Sigmoid colon (tissue), 6 donors: ENCODE measurements at regions not wholly inside any gene's neighbourhood (a gene's known extent, or its start where the extent isn't known, plus 50 kb on each side); places are given as distances from the start of the nearest gene placed in this dataset.

Source experiments
- DNase-seq: peaks from one replicate; pipeline ENCODE4 v3.0.0-alpha.2; 2019
- H3K27ac ChIP-seq, 4 donors: fragments of 200-600 bp; sonication (generic); one replicate each; pipeline ENCODE4 v1.5.1; 2016 to 2019; ENCODE audit warnings: mild to moderate bottlenecking in 1 of 4
- H3K27me3 ChIP-seq, 3 donors: fragments of 200-600 bp; sonication (generic); one replicate each; pipeline ENCODE4 v1.5.1; 2019; ENCODE audit warnings: mild to moderate bottlenecking in 1 of 3
- H3K36me3 ChIP-seq, 4 donors: fragments of 200-600 bp; sonication (generic); one replicate each; pipeline ENCODE4 v1.5.1; 2016 to 2019
- H3K4me1 ChIP-seq, 4 donors: fragments of 200-600 bp; sonication (generic); one replicate each; pipeline ENCODE4 v1.5.1; 2017 to 2019
- H3K4me3 ChIP-seq, 4 donors: fragments of 200-600 bp; sonication (generic); one replicate each; pipeline ENCODE4 v1.5.1; 2017 to 2019; ENCODE audit warnings: mild to moderate bottlenecking in 2 of 4, moderate library complexity in 1 of 4
- H3K9me3 ChIP-seq, 4 donors: fragments of 200-600 bp in 3 of 4; sonication (generic) in 3 of 4; one replicate each; pipeline versions ENCODE4 v1.5.1 to v1.6.1; 2013 to 2019
- EP300 ChIP-seq, 4 donors: sonication (generic); formaldehyde crosslinking; IDR thresholded peaks; one replicate each; pipeline ENCODE4 v1.6.1; 2017; ENCODE audit warnings: antibody characterized with exemption in 4 of 4
- POLR2A ChIP-seq, 2 donors: fragments of 450-650 bp; IDR thresholded peaks; one replicate each; pipeline ENCODE4 v1.6.1; 2016; ENCODE audit warnings: antibody characterized with exemption in 2 of 2, mild to moderate bottlenecking in 2 of 2, moderate library complexity in 2 of 2
- POLR2AphosphoS5 ChIP-seq, 4 donors: sonication (generic); formaldehyde crosslinking; IDR thresholded peaks; one replicate each; pipeline ENCODE4 v1.6.1; 2017; ENCODE audit warnings: antibody characterized with exemption in 4 of 4
- WGBS, 2 donors: extraction: QIAGEN DNeasy Blood & Tissue Kit; methylation state at CpG; one replicate each; pipeline ENCODE4 v1.1.7; 2013; 5-methylcytosine and 5-hydroxymethylcytosine counted together
- intact Hi-C: fragments of 100-400 bp; cut with DNase I; formaldehyde crosslinking; loops from one replicate; pipeline ENCODE4 v1.15.1; 2023
- TF ChIP-seq, protein P1 (sequence below), 4 experiments: fragments of 450-650 bp in 3 of 4; fragments of 200-600 bp in 1 of 4; IDR thresholded peaks; one replicate each; pipeline ENCODE4 v1.5.1; 2016 to 2019; ENCODE audit warnings: antibody characterized with exemption in 4 of 4, mild to moderate bottlenecking in 3 of 4, moderate library complexity in 2 of 4
- donor health status: healthy with polysubstance abuse.
- donor health status: healthy.

DNA sequence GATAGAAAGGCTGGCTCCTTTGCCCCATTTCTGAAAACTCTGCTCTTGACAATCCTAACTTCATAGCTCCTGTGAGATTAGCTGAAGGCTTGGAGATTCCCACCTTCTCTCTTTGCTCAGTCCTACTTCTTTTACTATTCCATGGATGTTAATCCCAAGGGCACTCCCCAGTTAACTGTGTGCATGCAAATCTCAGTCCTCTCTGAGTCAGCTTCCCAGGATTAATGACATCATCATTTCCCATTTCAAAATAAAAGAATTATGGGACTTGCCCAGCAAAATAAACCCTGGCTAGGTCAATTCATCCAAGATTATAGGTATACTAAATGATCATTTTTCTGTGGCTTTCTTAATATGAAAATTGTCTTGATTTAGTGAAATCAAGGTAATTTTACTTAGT is 328.6 kb upstream of the NR3C2 start:
- Histone ChIP-seq H3K27ac (no peak overlapping the region), H3K4me3 (no peak overlapping the region), H3K9me3 (no peaks in the 10 kb centered on the region), H3K4me1 (no peaks in the 10 kb centered on the region), H3K36me3 (no peaks in the 10 kb centered on the region), H3K27me3 (no peaks in the 10 kb centered on the region)
- no peak for DNase-seq
- intact Hi-C loops: no loop called here
- TF ChIP-seq POLR2AphosphoS5 (IDR thresholded peaks at IDR 0.05): no peak
- no peak for TF ChIP-seq EP300 (IDR thresholded peaks at IDR 0.05)
- no peak for TF ChIP-seq POLR2A (IDR thresholded peaks at IDR 0.05)
- TF ChIP-seq, protein P1, sequence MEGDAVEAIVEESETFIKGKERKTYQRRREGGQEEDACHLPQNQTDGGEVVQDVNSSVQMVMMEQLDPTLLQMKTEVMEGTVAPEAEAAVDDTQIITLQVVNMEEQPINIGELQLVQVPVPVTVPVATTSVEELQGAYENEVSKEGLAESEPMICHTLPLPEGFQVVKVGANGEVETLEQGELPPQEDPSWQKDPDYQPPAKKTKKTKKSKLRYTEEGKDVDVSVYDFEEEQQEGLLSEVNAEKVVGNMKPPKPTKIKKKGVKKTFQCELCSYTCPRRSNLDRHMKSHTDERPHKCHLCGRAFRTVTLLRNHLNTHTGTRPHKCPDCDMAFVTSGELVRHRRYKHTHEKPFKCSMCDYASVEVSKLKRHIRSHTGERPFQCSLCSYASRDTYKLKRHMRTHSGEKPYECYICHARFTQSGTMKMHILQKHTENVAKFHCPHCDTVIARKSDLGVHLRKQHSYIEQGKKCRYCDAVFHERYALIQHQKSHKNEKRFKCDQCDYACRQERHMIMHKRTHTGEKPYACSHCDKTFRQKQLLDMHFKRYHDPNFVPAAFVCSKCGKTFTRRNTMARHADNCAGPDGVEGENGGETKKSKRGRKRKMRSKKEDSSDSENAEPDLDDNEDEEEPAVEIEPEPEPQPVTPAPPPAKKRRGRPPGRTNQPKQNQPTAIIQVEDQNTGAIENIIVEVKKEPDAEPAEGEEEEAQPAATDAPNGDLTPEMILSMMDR (IDR thresholded peaks at IDR 0.05): no peak

DNA sequence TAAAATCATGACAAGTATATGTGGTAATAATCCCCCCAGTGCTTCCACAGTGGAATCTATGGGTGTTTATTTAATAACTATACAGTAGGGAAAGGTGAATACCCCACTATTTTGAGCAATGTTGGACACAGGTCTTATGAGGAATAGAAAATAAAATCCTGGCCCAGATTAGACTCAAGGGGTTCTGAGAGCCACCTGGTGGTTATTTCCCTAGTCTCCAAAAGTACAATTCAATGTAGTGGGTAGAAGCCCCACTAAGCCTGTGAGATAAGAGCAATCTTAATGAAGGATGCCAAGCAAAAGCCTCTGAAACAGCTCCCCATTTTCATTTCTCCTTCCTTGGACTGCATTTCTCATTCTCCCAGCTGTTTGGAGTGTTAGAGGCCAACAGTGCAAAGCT is 328.2 kb upstream of the NR3C2 start:
- Histone ChIP-seq H3K36me3 (no peaks in the 10 kb centered on the region), H3K4me3 (no peak overlapping the region), H3K9me3 (no peaks in the 10 kb centered on the region), H3K4me1 (no peaks in the 10 kb centered on the region), H3K27me3 (no peaks in the 10 kb centered on the region), H3K27ac (no peak overlapping the region)
- no peak for DNase-seq
- no peak for TF ChIP-seq POLR2A (IDR thresholded peaks at IDR 0.05)
- TF ChIP-seq POLR2AphosphoS5 (IDR thresholded peaks at IDR 0.05): no peak
- TF ChIP-seq, protein P1 (IDR thresholded peaks at IDR 0.05): no peak
- no peak for TF ChIP-seq EP300 (IDR thresholded peaks at IDR 0.05)
- intact Hi-C loops: no loop called here

DNA sequence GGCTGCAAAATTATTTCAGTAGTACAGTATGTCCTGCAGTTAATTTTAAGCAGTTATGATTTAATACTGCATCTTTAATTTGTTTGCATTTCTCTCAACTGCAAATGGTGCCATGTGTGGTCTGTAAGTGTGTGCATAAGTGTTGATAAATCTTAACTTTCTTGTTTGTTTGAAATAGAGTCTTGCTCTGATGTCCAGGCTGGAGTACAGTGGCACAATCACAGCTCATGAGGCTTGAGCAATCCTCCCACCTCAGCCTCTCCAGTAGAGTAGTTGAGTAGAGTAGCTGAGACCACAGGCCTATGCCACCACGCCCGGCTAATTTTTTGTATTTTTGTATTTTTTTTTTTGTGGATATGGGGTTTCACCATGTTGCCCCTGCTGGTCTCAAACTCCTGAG is 322.5 kb upstream of the NR3C2 start:
- WGBS, 2 donors: 47 to 64% methylated on average over 2 of the region's 2 CpGs
- no peaks in the 10 kb centered on the region for H3K27me3 ChIP-seq
- H3K4me3 ChIP-seq: no peak overlapping the region
- no peaks in the 10 kb centered on the region for H3K4me1 ChIP-seq
- intact Hi-C loops: no loop called here
- no peaks in the 10 kb centered on the region for H3K36me3 ChIP-seq
- DNase-seq: no peak
- peaks cover 0 to 4% (median 0%) of the 10 kb centered on the region in 4 donors for H3K9me3 ChIP-seq
- H3K27ac ChIP-seq: no peak overlapping the region
- TF ChIP-seq POLR2A (IDR thresholded peaks at IDR 0.05) (no peak), POLR2AphosphoS5 (IDR thresholded peaks at IDR 0.05) (no peak)

DNA sequence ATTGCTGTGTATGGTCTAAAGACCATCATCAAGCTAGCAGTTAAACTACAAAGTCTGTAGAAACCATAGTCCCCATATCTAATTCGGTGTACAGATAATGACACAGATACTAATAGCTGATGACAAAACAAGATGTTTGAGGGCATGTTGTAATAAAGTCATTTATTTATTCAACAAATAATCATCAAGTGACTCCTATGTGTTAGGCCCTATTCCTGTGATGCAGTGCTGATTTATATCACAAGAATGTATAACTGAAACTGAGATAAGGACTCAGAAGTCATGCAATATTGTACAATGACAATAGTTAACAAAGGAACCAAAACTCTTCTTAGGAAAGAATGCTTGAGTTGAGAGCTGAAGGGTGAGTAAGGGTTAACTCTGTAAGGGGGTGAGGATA is 315.0 kb upstream of the NR3C2 start:
- H3K27me3 ChIP-seq: no peaks in the 10 kb centered on the region
- H3K4me1 ChIP-seq: no peaks in the 10 kb centered on the region
- DNase-seq: no peak
- H3K27ac ChIP-seq: no peak overlapping the region
- intact Hi-C loops: no loop called here
- no peak overlapping the region for H3K4me3 ChIP-seq
- no peaks in the 10 kb centered on the region for H3K36me3 ChIP-seq
- 89 to 95% methylated on average over 1 of the region's 1 CpG for WGBS, 2 donors
- peaks cover 0 to 4% (median 0%) of the 10 kb centered on the region in 4 donors for H3K9me3 ChIP-seq
- TF ChIP-seq EP300 (IDR thresholded peaks at IDR 0.05) (no peak), POLR2A (IDR thresholded peaks at IDR 0.05) (no peak), POLR2AphosphoS5 (IDR thresholded peaks at IDR 0.05) (no peak)
- TF ChIP-seq, protein P1 (IDR thresholded peaks at IDR 0.05): no peak

DNA sequence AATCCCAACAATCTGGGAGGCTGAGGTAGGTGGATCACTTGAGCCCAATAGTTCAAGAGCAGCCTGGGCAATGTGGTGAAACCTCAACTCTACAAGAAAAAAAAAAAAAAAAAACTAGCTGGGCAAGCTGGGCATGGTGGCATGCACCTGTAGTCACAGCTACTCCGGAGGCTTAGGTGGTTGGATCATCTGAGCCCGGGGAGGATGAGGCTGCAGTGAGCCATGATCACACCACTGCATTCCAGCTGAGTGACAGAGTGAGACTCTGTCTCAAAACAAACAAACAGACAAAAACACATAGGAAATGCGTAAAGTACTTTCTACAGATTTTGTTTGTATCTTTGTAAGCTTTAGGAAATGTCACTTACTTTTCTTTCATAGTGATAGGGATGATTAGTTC is 307.2 kb upstream of the NR3C2 start:
- intact Hi-C loops: no loop called here
- Histone ChIP-seq H3K4me1 (no peaks in the 10 kb centered on the region), H3K4me3 (no peak overlapping the region), H3K9me3 (no peaks in the 10 kb centered on the region), H3K27me3 (peaks cover 0 to 3% (median 0%) of the 10 kb centered on the region in 3 donors), H3K27ac (no peak overlapping the region), H3K36me3 (no peaks in the 10 kb centered on the region)
- no peak for DNase-seq
- 91 to 94% methylated on average over 3 of the region's 3 CpGs for WGBS, 2 donors
- TF ChIP-seq POLR2A (IDR thresholded peaks at IDR 0.05) (no peak), POLR2AphosphoS5 (IDR thresholded peaks at IDR 0.05) (no peak), EP300 (IDR thresholded peaks at IDR 0.05) (no peak)
- TF ChIP-seq, protein P1 (IDR thresholded peaks at IDR 0.05): no peak
